A549 (cell line): ENCODE measurements at regions not wholly inside any gene's neighbourhood (a gene's known extent, or its start where the extent isn't known, plus 50 kb on each side); places are given as distances from the start of the nearest gene placed in this dataset.

Source experiments
- HEYL ChIP-seq: fragments of 250-450 bp; sonication (Bioruptor Pico); IDR thresholded peaks from 2 replicates; pipeline ENCODE4 v1.8.0; 2021; ENCODE audit warnings: mild to moderate bottlenecking, moderate library complexity
- HOXA7 ChIP-seq: fragments of 250-450 bp; sonication (Bioruptor Pico); IDR thresholded peaks from 2 replicates; pipeline ENCODE4 v1.5.0; 2020; ENCODE audit warnings: mild to moderate bottlenecking, moderate library complexity
- POLR2A ChIP-seq: IDR thresholded peaks from 2 replicates; pipeline ENCODE4 v1.6.1; 2012; ENCODE audit warnings: mild to moderate bottlenecking, low read length
- TF ChIP-seq, protein P1 (sequence below): fragments of >200 bp; sonication (Bioruptor Twin); formaldehyde crosslinking; IDR thresholded peaks from 3 replicates; pipeline ENCODE4 v1.5.1; 2016

DNA sequence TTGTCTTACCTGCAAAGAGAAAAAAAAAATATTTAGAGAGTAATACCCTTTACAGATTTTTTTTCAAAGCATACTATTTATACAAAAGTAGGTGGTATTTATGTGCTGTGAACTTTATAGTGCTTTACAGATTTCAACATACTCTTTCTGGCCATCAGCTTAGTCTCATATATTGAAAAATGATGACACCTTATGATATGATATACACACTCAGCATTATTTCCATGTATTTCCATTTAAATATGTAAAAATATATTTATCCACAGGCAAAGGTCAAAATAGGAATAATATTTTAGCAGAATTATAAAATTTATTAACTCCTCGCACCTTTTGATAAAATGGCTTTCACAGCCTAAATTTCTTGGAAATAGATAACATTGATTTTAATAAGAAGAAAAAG lies 815.8 kb upstream of the EPHA5 start:
- TF ChIP-seq HOXA7 (CRISPR knock-in tag), result no peak
- TF ChIP-seq, protein P1, sequence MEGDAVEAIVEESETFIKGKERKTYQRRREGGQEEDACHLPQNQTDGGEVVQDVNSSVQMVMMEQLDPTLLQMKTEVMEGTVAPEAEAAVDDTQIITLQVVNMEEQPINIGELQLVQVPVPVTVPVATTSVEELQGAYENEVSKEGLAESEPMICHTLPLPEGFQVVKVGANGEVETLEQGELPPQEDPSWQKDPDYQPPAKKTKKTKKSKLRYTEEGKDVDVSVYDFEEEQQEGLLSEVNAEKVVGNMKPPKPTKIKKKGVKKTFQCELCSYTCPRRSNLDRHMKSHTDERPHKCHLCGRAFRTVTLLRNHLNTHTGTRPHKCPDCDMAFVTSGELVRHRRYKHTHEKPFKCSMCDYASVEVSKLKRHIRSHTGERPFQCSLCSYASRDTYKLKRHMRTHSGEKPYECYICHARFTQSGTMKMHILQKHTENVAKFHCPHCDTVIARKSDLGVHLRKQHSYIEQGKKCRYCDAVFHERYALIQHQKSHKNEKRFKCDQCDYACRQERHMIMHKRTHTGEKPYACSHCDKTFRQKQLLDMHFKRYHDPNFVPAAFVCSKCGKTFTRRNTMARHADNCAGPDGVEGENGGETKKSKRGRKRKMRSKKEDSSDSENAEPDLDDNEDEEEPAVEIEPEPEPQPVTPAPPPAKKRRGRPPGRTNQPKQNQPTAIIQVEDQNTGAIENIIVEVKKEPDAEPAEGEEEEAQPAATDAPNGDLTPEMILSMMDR, result no peak
- no peak for TF ChIP-seq HEYL (CRISPR knock-in tag)
- TF ChIP-seq POLR2A, result no peak
